PC-3 (cell line): ENCODE measurements at regions not wholly inside any gene's neighbourhood (a gene's known extent, or its start where the extent isn't known, plus 50 kb on each side); places are given as distances from the start of the nearest gene placed in this dataset.

Experiments
- CTCF ChIP-seq: fragments of 300-600 bp; sonication (generic); conservative IDR thresholded peaks from 2 replicates; pipeline ENCODE4 v1.5.1; 2017; ENCODE audit warnings: antibody characterized with exemption, low read depth, mild to moderate bottlenecking, low read length
- EZH2 ChIP-seq: fragments of 300-600 bp; sonication (generic); IDR thresholded peaks from one replicate; pipeline ENCODE4 v1.6.1; 2017; ENCODE audit warnings: antibody characterized with exemption, mild to moderate bottlenecking, low read length; ENCODE audit not compliant: unreplicated experiment
- EZH2phosphoT487 ChIP-seq: fragments of 300-600 bp; sonication (generic); IDR thresholded peaks from 2 replicates; pipeline ENCODE4 v1.6.1; 2018; ENCODE audit warnings: mild to moderate bottlenecking, antibody characterized with exemption, low read length, borderline replicate concordance

- TF ChIP-seq CTCF (no peak), EZH2phosphoT487 (no peak), EZH2 (no peak)
Measured at GRCh38 chr5:13215806-13216205, 728.7 kb downstream of the DNAH5 start.
